Upper lobe of left lung (tissue), 4 donors: ENCODE measurements at regions not wholly inside any gene's neighbourhood (a gene's known extent, or its start where the extent isn't known, plus 50 kb on each side); places are given as distances from the start of the nearest gene placed in this dataset.

Source experiments
- CTCF ChIP-seq, 6 experiments: fragments of 450-650 bp in 4 of 6; fragments of 200-600 bp in 2 of 6; sonication (generic) in 2 of 6; IDR thresholded peaks; one replicate each; pipeline ENCODE4 v1.5.1; 2016 to 2019; ENCODE audit warnings: antibody characterized with exemption in 6 of 6
- EP300 ChIP-seq, 4 donors: sonication (generic); formaldehyde crosslinking; IDR thresholded peaks; one replicate each; pipeline ENCODE4 v1.5.1; 2017; ENCODE audit warnings: antibody characterized with exemption in 4 of 4, control low read depth in 2 of 4
- POLR2A ChIP-seq, 4 donors: fragments of 450-650 bp; IDR thresholded peaks; one replicate each; pipeline ENCODE4 v1.5.1; 2016 to 2017; ENCODE audit warnings: antibody characterized with exemption in 4 of 4, mild to moderate bottlenecking in 2 of 4
- POLR2AphosphoS5 ChIP-seq, 2 donors: sonication (generic); formaldehyde crosslinking; IDR thresholded peaks; one replicate each; pipeline ENCODE4 v1.5.1; 2017; ENCODE audit warnings: antibody characterized with exemption in 2 of 2

- TF ChIP-seq POLR2A (IDR thresholded peaks at IDR 0.05): no peak
- no peak for TF ChIP-seq CTCF (IDR thresholded peaks at IDR 0.05)
- no peak for TF ChIP-seq POLR2AphosphoS5 (IDR thresholded peaks at IDR 0.05)
- no peak for TF ChIP-seq EP300 (IDR thresholded peaks at IDR 0.05)
These were observed 932.3 kb upstream of the EPHA5 start for GRCh38 chr4:66602622-66603021.
